Endothelial cell of umbilical vein (primary cell): ENCODE measurements at regions not wholly inside any gene's neighbourhood (a gene's known extent, or its start where the extent isn't known, plus 50 kb on each side); places are given as distances from the start of the nearest gene placed in this dataset.

Source experiments
- CTCF ChIP-seq, 2 donors: IDR thresholded peaks; 1 replicate in 1 of 2; 2 replicates in 1 of 2; pipeline ENCODE4 v1.5.1; 2011; ENCODE audit warnings: low read length in 2 of 2, mild to moderate bottlenecking in 2 of 2, moderate library complexity in 2 of 2, control low read depth in 1 of 2, inconsistent platforms in 1 of 2, low read depth in 1 of 2; ENCODE audit not compliant: insufficient read depth in 1 of 2; ENCODE audit errors: extremely low read depth in 1 of 2
- EZH2 ChIP-seq: IDR thresholded peaks from 2 replicates; pipeline ENCODE4 v1.6.1; 2012; ENCODE audit warnings: borderline replicate concordance, low read depth, mild to moderate bottlenecking, moderate library complexity, low read length, inconsistent platforms; ENCODE audit not compliant: severe bottlenecking
- FOS ChIP-seq: IDR thresholded peaks from 2 replicates; pipeline ENCODE4 v1.6.1; 2011; ENCODE audit warnings: mild to moderate bottlenecking, low read length, moderate library complexity, borderline replicate concordance; ENCODE audit not compliant: insufficient read depth
- GATA2 ChIP-seq: IDR thresholded peaks from 2 replicates; pipeline ENCODE4 v1.7.0; 2011; ENCODE audit warnings: low read depth, mild to moderate bottlenecking, moderate library complexity, mixed read lengths, low read length; ENCODE audit not compliant: insufficient read length, insufficient read depth
- POLR2A ChIP-seq: IDR thresholded peaks from 2 replicates; pipeline ENCODE4 v1.6.1; 2012; ENCODE audit warnings: low read depth, mild to moderate bottlenecking, control low read depth, low read length
- POLR2AphosphoS5 ChIP-seq: IDR thresholded peaks from 2 replicates; pipeline ENCODE4 v1.6.1; 2012; ENCODE audit warnings: low read depth, mild to moderate bottlenecking, control low read depth, low read length, moderate library complexity; ENCODE audit not compliant: insufficient read depth
- TF ChIP-seq, protein P1 (sequence below): IDR thresholded peaks from 2 replicates; pipeline ENCODE4 v1.6.1; 2011; ENCODE audit not compliant: insufficient read depth, insufficient read length

GRCh38 chr1:222247811-222248310 is 300.0 kb downstream of the HHIPL2 start:
- TF ChIP-seq GATA2 (no peak), POLR2A (no peak), POLR2AphosphoS5 (no peak), EZH2 (no peak), CTCF (IDR thresholded peaks at IDR 0.05; ENCODE audit: extremely low read depth in 1 of 2, insufficient read depth in 1 of 2, low read depth in 1 of 2, low read length in 2 of 2) (no peak), FOS (no peak)
- TF ChIP-seq, protein P1, sequence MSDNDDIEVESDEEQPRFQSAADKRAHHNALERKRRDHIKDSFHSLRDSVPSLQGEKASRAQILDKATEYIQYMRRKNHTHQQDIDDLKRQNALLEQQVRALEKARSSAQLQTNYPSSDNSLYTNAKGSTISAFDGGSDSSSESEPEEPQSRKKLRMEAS = no peak
